SK-N-SH (cell line): ENCODE measurements at regions not wholly inside any gene's neighbourhood (a gene's known extent, or its start where the extent isn't known, plus 50 kb on each side); places are given as distances from the start of the nearest gene placed in this dataset.

ENCODE experiments used
- CHD2 ChIP-seq: fragments of 150-350 bp; IDR thresholded peaks from 2 replicates; pipeline ENCODE4 v1.6.1; 2018; ENCODE audit warnings: low read length; ENCODE audit not compliant: partially characterized antibody
- EP300 ChIP-seq, 2 experiments: IDR thresholded peaks; 2 replicates each; pipeline versions ENCODE4 v1.4.0 to v1.6.1; 2012; ENCODE audit warnings: borderline replicate concordance in 1 of 2, low read depth in 1 of 2, low read length in 1 of 2
- RFX5 ChIP-seq: IDR thresholded peaks from 2 replicates; pipeline ENCODE4 v1.6.1; 2012; ENCODE audit warnings: mild to moderate bottlenecking, improper control_type of control experiment, low read length
- TF ChIP-seq, protein P1 (sequence below): fragments of 200-600 bp; sonication (generic); IDR thresholded peaks from 2 replicates; pipeline ENCODE4 v1.6.1; 2017; ENCODE audit warnings: antibody characterized with exemption, mild to moderate bottlenecking, moderate library complexity
- TF ChIP-seq, protein P2 (sequence below): IDR thresholded peaks from 2 replicates; pipeline ENCODE4 v1.6.1; 2012; ENCODE audit warnings: mild to moderate bottlenecking, low read depth, low read length, moderate library complexity

DNA sequence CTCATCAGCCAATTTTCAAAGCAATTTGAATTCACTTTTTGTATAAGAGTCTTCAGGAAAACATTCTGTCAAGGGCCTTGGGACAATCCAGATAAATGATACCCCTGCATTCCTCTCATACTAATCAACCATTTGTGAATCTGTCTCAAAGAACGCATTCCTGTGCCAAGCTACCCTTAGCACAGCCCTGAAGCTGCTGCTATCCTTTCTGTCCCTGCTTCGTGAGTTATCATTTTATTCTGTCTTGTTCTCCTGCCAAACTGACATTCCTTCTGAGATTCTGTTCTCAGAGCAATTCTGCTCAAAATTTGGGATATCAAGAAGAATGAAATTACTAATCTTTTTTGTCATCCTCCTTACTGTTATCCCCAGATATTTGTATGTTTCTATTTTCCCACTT, 213.9 kb upstream of the STXBP5 start:
- TF ChIP-seq, protein P1, sequence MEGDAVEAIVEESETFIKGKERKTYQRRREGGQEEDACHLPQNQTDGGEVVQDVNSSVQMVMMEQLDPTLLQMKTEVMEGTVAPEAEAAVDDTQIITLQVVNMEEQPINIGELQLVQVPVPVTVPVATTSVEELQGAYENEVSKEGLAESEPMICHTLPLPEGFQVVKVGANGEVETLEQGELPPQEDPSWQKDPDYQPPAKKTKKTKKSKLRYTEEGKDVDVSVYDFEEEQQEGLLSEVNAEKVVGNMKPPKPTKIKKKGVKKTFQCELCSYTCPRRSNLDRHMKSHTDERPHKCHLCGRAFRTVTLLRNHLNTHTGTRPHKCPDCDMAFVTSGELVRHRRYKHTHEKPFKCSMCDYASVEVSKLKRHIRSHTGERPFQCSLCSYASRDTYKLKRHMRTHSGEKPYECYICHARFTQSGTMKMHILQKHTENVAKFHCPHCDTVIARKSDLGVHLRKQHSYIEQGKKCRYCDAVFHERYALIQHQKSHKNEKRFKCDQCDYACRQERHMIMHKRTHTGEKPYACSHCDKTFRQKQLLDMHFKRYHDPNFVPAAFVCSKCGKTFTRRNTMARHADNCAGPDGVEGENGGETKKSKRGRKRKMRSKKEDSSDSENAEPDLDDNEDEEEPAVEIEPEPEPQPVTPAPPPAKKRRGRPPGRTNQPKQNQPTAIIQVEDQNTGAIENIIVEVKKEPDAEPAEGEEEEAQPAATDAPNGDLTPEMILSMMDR, result no peak
- TF ChIP-seq, protein P2, sequence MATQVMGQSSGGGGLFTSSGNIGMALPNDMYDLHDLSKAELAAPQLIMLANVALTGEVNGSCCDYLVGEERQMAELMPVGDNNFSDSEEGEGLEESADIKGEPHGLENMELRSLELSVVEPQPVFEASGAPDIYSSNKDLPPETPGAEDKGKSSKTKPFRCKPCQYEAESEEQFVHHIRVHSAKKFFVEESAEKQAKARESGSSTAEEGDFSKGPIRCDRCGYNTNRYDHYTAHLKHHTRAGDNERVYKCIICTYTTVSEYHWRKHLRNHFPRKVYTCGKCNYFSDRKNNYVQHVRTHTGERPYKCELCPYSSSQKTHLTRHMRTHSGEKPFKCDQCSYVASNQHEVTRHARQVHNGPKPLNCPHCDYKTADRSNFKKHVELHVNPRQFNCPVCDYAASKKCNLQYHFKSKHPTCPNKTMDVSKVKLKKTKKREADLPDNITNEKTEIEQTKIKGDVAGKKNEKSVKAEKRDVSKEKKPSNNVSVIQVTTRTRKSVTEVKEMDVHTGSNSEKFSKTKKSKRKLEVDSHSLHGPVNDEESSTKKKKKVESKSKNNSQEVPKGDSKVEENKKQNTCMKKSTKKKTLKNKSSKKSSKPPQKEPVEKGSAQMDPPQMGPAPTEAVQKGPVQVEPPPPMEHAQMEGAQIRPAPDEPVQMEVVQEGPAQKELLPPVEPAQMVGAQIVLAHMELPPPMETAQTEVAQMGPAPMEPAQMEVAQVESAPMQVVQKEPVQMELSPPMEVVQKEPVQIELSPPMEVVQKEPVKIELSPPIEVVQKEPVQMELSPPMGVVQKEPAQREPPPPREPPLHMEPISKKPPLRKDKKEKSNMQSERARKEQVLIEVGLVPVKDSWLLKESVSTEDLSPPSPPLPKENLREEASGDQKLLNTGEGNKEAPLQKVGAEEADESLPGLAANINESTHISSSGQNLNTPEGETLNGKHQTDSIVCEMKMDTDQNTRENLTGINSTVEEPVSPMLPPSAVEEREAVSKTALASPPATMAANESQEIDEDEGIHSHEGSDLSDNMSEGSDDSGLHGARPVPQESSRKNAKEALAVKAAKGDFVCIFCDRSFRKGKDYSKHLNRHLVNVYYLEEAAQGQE, result no peak
- TF ChIP-seq RFX5 (no peak), EP300 (IDR thresholded peaks at IDR 0.05; ENCODE audit: borderline replicate concordance in 1 of 2, low read depth in 1 of 2, low read length in 1 of 2) (peak in 1 of 2 experiments; percentile 64; a peak in 1 of 4 replicates), CHD2 (no peak)
